Epithelial cell of proximal tubule (primary cell): ENCODE measurements at regions not wholly inside any gene's neighbourhood (a gene's known extent, or its start where the extent isn't known, plus 50 kb on each side); places are given as distances from the start of the nearest gene placed in this dataset.

Experiments
- DNase-seq: peaks from one replicate; pipeline ENCODE4 v3.0.0-alpha.2; 2011; ENCODE audit warnings: low read depth
- H3K4me3 ChIP-seq: 2 replicates; pipeline ENCODE4 v1.5.1; 2011; ENCODE audit warnings: low read depth, mild to moderate bottlenecking, low read length
- CTCF ChIP-seq: conservative IDR thresholded peaks from 2 replicates; pipeline ENCODE4 v1.5.1; 2012; ENCODE audit warnings: low read depth, mild to moderate bottlenecking, low read length

- TF ChIP-seq CTCF: no peak
- DNase-seq: no peak
- no peak overlapping the region for H3K4me3 ChIP-seq
These were observed 607.2 kb upstream of the WWC1 start for GRCh38 chr5:167684251-167684650.

GRCh38 chr5:167688341-167689130 is 602.9 kb upstream of the WWC1 start:
- TF ChIP-seq CTCF: no peak
- no peak for DNase-seq
- H3K4me3 ChIP-seq: no peak overlapping the region

- no peak overlapping the region for H3K4me3 ChIP-seq
- no peak for DNase-seq
- TF ChIP-seq CTCF: no peak
These were observed 596.9 kb upstream of the WWC1 start for GRCh38 chr5:167694325-167695147.

- DNase-seq: no peak
- no peak for TF ChIP-seq CTCF
- no peak overlapping the region for H3K4me3 ChIP-seq
These were observed 594.7 kb upstream of the WWC1 start for GRCh38 chr5:167696558-167697314.

GRCh38 chr5:167699432-167699831 is 592.0 kb upstream of the WWC1 start:
- no peak for TF ChIP-seq CTCF
- no peak overlapping the region for H3K4me3 ChIP-seq
- DNase-seq: peak; percentile 100

- DNase-seq: no peak
- H3K4me3 ChIP-seq: no peak overlapping the region
- no peak for TF ChIP-seq CTCF
These were observed 590.4 kb upstream of the WWC1 start for GRCh38 chr5:167701051-167701450.
